Limb (tissue), 2 donors: ENCODE measurements at regions not wholly inside any gene's neighbourhood (a gene's known extent, or its start where the extent isn't known, plus 50 kb on each side); places are given as distances from the start of the nearest gene placed in this dataset.

Source experiments
- DNase-seq, 2 donors: peaks; one replicate each; pipeline ENCODE4 v3.0.0-alpha.2; 2016; ENCODE audit errors: extremely low spot score in 2 of 2

GRCh38 chr22:48660790-48661740, 1166.6 kb downstream of the BRD1 start:
- DNase-seq: peak; percentile 44 to 51

- no peak for DNase-seq
These were observed 1167.4 kb downstream of the BRD1 start for GRCh38 chr22:48660104-48660789.

GRCh38 chr22:48659404-48659996, 1168.2 kb downstream of the BRD1 start:
- DNase-seq: no peak

GRCh38 chr22:48658871-48659270, 1168.8 kb downstream of the BRD1 start:
- DNase-seq: no peak

- DNase-seq: no peak
These were observed 1169.4 kb downstream of the BRD1 start for GRCh38 chr22:48658246-48658645.

- no peak for DNase-seq
These were observed 1173.2 kb downstream of the BRD1 start for GRCh38 chr22:48654492-48654891.

- DNase-seq: no peak
These were observed 1173.7 kb downstream of the BRD1 start for GRCh38 chr22:48653929-48654328.

GRCh38 chr22:48653306-48653705, 1174.4 kb downstream of the BRD1 start:
- DNase-seq: no peak

GRCh38 chr22:48652796-48653195, 1174.9 kb downstream of the BRD1 start:
- DNase-seq: no peak

- no peak for DNase-seq
These were observed 1175.6 kb downstream of the BRD1 start for GRCh38 chr22:48651981-48652538.

- DNase-seq: no peak
These were observed 1176.4 kb downstream of the BRD1 start for GRCh38 chr22:48651036-48651890.

- DNase-seq: no peak
These were observed 1177.2 kb downstream of the BRD1 start for GRCh38 chr22:48650323-48651035.

GRCh38 chr22:48649466-48649865, 1178.2 kb downstream of the BRD1 start:
- DNase-seq: no peak

GRCh38 chr22:48649031-48649430, 1178.6 kb downstream of the BRD1 start:
- no peak for DNase-seq

- DNase-seq: no peak
These were observed 1179.8 kb downstream of the BRD1 start for GRCh38 chr22:48647606-48648515.

GRCh38 chr22:48647051-48647450, 1180.6 kb downstream of the BRD1 start:
- no peak for DNase-seq

GRCh38 chr22:48646216-48646925, 1181.3 kb downstream of the BRD1 start:
- no peak for DNase-seq

GRCh38 chr22:48645766-48646165, 1181.9 kb downstream of the BRD1 start:
- no peak for DNase-seq

GRCh38 chr22:48644997-48645396, 1182.7 kb downstream of the BRD1 start:
- DNase-seq: no peak
